Stimulated activated CD4-positive, alpha-beta T cell treated with anti-CD3 and anti-CD28 coated beads, Interleukin-1b, Interleukin-23, amount 100 ng/mL, for 4 hours (primary cell): ENCODE measurements at regions not wholly inside any gene's neighbourhood (a gene's known extent, or its start where the extent isn't known, plus 50 kb on each side); places are given as distances from the start of the nearest gene placed in this dataset.

Experiments
- DNase-seq, 2 donors: peaks; one replicate each; pipeline ENCODE4 v3.0.0-alpha.2; 2020; ENCODE audit warnings: low read depth in 2 of 2

- DNase-seq, result no peak
These were observed 205.7 kb upstream of the FAM83B start for GRCh38 chr6:54640911-54641310.

GRCh38 chr6:54646069-54646950, 200.3 kb upstream of the FAM83B start:
- no peak for DNase-seq

GRCh38 chr6:54646951-54647664, 199.5 kb upstream of the FAM83B start:
- no peak for DNase-seq

GRCh38 chr6:54654381-54654780, 192.2 kb upstream of the FAM83B start:
- DNase-seq, result no peak

- no peak for DNase-seq
These were observed 191.4 kb upstream of the FAM83B start for GRCh38 chr6:54655162-54655561.

GRCh38 chr6:54665278-54665677, 181.3 kb upstream of the FAM83B start:
- no peak for DNase-seq

GRCh38 chr6:54680531-54680930, 166.0 kb upstream of the FAM83B start:
- DNase-seq, result no peak

GRCh38 chr6:54681267-54681666, 165.3 kb upstream of the FAM83B start:
- no peak for DNase-seq

GRCh38 chr6:54681987-54682386, 164.6 kb upstream of the FAM83B start:
- DNase-seq, result no peak

- DNase-seq, result no peak
These were observed 157.0 kb upstream of the FAM83B start for GRCh38 chr6:54689620-54690019.

- no peak for DNase-seq
These were observed 156.0 kb upstream of the FAM83B start for GRCh38 chr6:54690596-54690995.

- no peak for DNase-seq
These were observed 151.5 kb upstream of the FAM83B start for GRCh38 chr6:54694928-54695532.

- no peak for DNase-seq
These were observed 150.8 kb upstream of the FAM83B start for GRCh38 chr6:54695815-54696214.

GRCh38 chr6:54697424-54697823, 149.1 kb upstream of the FAM83B start:
- DNase-seq, result no peak

GRCh38 chr6:54698974-54699373, 147.6 kb upstream of the FAM83B start:
- DNase-seq, result no peak

- DNase-seq, result no peak
These were observed 146.4 kb upstream of the FAM83B start for GRCh38 chr6:54700158-54700557.

- no peak for DNase-seq
These were observed 143.8 kb upstream of the FAM83B start for GRCh38 chr6:54702772-54703171.

GRCh38 chr6:54706391-54706790, 140.2 kb upstream of the FAM83B start:
- no peak for DNase-seq

GRCh38 chr6:54706844-54707605, 139.5 kb upstream of the FAM83B start:
- no peak for DNase-seq

GRCh38 chr6:54710456-54710855, 136.1 kb upstream of the FAM83B start:
- DNase-seq, result no peak

GRCh38 chr6:54716010-54716409, 130.6 kb upstream of the FAM83B start:
- no peak for DNase-seq

GRCh38 chr6:54716877-54717276, 129.7 kb upstream of the FAM83B start:
- DNase-seq, result no peak
